ENCODE measurements at regions not wholly inside any gene's neighbourhood (a gene's known extent, or its start where the extent isn't known, plus 50 kb on each side); places are given as distances from the start of the nearest gene placed in this dataset.

DNA sequence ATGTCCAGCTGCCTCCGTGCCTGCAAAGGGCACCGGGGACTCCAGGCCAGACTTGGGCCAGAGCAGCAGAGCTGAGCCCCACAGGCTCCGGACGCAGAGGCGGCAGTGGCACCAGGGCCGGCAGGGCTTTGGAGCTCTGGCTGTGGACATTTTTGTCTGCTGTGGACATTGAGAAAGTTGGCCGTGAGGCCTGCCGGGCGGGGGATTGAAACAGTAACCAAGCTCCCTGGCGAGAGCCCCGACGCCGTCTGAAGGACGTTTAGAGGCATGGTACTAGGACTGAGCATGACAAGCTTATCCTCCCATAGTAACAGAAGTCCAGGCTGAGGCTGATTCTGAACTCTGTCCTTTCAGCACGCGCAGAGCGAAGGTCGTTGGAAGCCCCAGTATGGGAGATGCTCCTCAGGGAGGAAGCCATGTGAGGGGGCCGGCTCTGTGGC, 323.8 kb downstream of the AMY1C start:
- TF ChIP-seq, protein P1, sequence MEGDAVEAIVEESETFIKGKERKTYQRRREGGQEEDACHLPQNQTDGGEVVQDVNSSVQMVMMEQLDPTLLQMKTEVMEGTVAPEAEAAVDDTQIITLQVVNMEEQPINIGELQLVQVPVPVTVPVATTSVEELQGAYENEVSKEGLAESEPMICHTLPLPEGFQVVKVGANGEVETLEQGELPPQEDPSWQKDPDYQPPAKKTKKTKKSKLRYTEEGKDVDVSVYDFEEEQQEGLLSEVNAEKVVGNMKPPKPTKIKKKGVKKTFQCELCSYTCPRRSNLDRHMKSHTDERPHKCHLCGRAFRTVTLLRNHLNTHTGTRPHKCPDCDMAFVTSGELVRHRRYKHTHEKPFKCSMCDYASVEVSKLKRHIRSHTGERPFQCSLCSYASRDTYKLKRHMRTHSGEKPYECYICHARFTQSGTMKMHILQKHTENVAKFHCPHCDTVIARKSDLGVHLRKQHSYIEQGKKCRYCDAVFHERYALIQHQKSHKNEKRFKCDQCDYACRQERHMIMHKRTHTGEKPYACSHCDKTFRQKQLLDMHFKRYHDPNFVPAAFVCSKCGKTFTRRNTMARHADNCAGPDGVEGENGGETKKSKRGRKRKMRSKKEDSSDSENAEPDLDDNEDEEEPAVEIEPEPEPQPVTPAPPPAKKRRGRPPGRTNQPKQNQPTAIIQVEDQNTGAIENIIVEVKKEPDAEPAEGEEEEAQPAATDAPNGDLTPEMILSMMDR (IDR thresholded peaks at IDR 0.05), result no peak
- no peak for TF ChIP-seq POLR2A (IDR thresholded peaks at IDR 0.05)
